CD4-positive, alpha-beta T cell treated with Interleukin-6 at 100 ng/mL for 8 hours (primary cell): ENCODE measurements at regions not wholly inside any gene's neighbourhood (a gene's known extent, or its start where the extent isn't known, plus 50 kb on each side); places are given as distances from the start of the nearest gene placed in this dataset.

Experiments used
- DNase-seq: peaks from one replicate; pipeline ENCODE4 v3.0.0-alpha.2; 2020; ENCODE audit warnings: mixed read lengths, low spot score

GRCh38 chr3:107897471-107898061 is 193.3 kb downstream of the CD47 start:
- DNase-seq, result no peak

GRCh38 chr3:107894998-107895397 is 195.8 kb downstream of the CD47 start:
- no peak for DNase-seq

- DNase-seq, result no peak
These were observed 197.7 kb downstream of the CD47 start for GRCh38 chr3:107892955-107893624.

GRCh38 chr3:107884719-107885460 is 205.9 kb downstream of the CD47 start:
- no peak for DNase-seq

GRCh38 chr3:107884028-107884427 is 206.8 kb downstream of the CD47 start:
- no peak for DNase-seq

- no peak for DNase-seq
These were observed 207.9 kb downstream of the CD47 start for GRCh38 chr3:107882881-107883280.

GRCh38 chr3:107882261-107882660 is 208.6 kb downstream of the CD47 start:
- DNase-seq, result no peak

DNA sequence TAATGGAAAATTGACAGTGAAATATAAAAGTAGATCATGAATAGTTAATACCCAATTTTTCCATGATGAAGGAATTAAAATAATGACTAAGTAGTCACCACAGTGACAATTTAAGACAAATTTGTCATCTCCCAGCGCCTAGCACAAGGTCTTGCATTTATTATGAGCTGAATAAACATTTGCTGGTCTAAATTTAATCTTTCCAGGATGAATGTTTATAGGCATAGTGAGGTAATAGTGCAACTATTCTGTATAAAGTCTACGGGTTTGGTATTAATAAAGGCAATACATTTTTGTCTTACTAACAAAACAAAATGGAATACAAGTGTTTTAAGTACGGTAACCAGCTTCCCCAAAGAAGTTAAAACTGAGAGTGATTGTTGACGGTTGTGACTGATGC is 209.3 kb downstream of the CD47 start:
- no peak for DNase-seq

GRCh38 chr3:107880702-107881101 is 210.1 kb downstream of the CD47 start:
- no peak for DNase-seq

- no peak for DNase-seq
These were observed 212.9 kb downstream of the CD47 start for GRCh38 chr3:107877936-107878335.

DNA sequence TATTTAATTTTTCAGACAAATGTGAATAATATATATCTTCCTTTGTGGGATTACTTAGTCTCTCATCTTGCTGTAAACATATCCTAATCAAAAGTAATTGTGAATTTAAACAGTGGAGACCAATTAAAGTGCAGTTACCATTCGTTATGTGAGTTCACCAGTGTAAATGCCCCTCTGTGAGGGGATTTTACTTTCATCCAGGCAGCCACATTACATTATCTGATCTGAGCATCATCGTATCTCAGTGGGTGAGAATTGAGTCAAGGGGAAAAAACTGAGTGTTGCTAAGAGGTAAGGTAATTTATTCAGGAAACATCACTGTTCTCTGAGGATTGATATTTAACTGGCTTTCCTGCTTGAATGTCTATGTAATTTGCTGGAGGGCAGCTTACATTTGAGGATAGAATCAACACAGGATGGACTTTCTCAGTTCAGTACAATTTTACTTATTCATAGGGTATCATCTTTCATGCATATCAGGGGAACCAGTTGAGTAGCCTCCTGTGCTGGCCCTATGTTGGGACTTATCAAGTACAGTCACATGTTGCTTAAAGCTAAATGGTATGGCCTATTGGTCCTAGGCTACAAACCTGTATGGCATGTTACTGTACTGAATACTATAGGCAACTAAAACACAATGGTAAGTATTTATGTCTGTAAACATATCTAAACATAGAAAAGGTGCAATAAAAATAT is 219.7 kb downstream of the CD47 start:
- no peak for DNase-seq

GRCh38 chr3:107870096-107870495 is 220.7 kb downstream of the CD47 start:
- no peak for DNase-seq

DNA sequence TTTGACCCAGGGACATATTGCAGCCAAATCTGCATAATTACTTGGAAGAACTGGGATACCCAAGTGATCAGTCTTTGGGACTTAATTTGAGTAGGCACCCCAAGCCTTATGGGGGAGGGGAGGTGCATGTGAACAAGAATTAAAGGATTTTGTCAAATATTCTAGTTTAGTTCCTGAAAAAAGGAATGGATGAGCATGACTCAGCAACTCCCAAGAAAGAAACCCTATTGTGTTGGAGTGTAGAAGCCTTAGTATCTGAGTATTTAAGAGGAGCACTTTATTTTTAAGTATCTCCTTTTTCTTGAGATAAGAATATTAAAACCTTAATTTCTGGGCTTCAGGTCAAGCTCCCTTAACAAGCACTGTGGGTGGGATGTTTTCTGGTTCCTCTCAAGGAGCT is 222.4 kb downstream of the CD47 start:
- DNase-seq, result no peak

DNA sequence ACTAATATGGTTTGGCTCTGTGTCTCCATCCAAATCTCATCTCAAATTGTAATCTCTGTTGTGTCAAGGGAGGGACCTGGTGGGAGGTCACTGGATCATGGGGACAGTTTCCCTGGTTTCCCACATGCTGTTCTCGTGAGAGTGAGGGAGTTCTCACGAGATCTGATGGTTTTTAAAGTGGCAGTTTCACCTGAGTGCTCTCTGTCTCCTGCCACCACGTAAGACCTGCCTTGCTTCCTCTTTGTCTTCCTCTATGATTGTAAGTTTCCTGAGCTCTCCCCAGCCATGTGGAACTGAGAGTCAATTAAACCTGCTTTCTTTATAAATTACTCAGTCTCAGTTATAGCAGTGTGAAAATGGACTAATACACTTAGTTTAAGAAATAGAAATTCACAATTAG is 228.9 kb downstream of the CD47 start:
- DNase-seq, result no peak

- DNase-seq, result no peak
These were observed 229.4 kb downstream of the CD47 start for GRCh38 chr3:107861422-107861821.
